HepG2 (cell line): ENCODE measurements at regions not wholly inside any gene's neighbourhood (a gene's known extent, or its start where the extent isn't known, plus 50 kb on each side); places are given as distances from the start of the nearest gene placed in this dataset.
A peak's percentile ranks its signal among the peaks of the same experiment; 100 is the strongest.

Experiments used
- ATAC-seq: fragments of 200-7000 bp; cut with Tn5 transposase; 3 replicates; pipeline ENCODE4 v1.9.1; 2020; ENCODE audit warnings: mild to moderate bottlenecking, moderate library complexity
- BruUV-seq: library from RNA; stranded (reverse); fragments of 400-500 nt; replicated peaks from 2 replicates; lab custom pipeline; 2021; lab: Mats Ljungman, UMichigan
- CTCF ChIA-PET: fragments of 300-600 bp; formaldehyde crosslinking; extraction: SDS; loops from one replicate; lab custom pipeline; 2021; ENCODE audit warnings: low total read pairs, inconsistent platforms, low intra/inter-chr PET ratio; lab: Yijun Ruan, JAX
- POLR2A ChIA-PET: fragments of 350-600 bp; sonication (Branson Sonifier 250); formaldehyde crosslinking; loops from one replicate; lab custom pipeline; 2020; ENCODE audit warnings: antibody characterized with exemption, inconsistent platforms; lab: Yijun Ruan, JAX
- DNase-seq: peaks from one replicate; pipeline ENCODE4 v3.0.0-alpha.2; 2015; ENCODE audit warnings: low spot score
- FAIRE-seq: peaks from 3 replicates; lab custom pipeline; 2011; peaks lifted over from hg19 to GRCh38; lab: Jason Lieb, UNC
- H2AFZ ChIP-seq: one replicate; pipeline ENCODE4 v1.6.1; 2011; ENCODE audit warnings: low read length, inconsistent platforms
- H3K27ac ChIP-seq: fragments of 300-600 bp; 3 replicates; pipeline ENCODE4 v1.8.0; 2011; ENCODE audit warnings: mixed run types, mild to moderate bottlenecking, mixed read lengths, low read length, inconsistent platforms; ENCODE audit not compliant: insufficient read depth; ENCODE audit errors: extremely low read length
- H3K27me3 ChIP-seq, 2 experiments: fragments of 200-600 bp in 1 of 2; 2 replicates in 1 of 2; 3 replicates in 1 of 2; pipeline versions ENCODE4 v1.6.0 to v1.8.0; 2011; ENCODE audit warnings: low read length in 2 of 2, mild to moderate bottlenecking in 2 of 2, moderate library complexity in 2 of 2, inconsistent platforms in 1 of 2; ENCODE audit not compliant: insufficient read depth in 2 of 2, control insufficient read depth in 1 of 2
- H3K36me3 ChIP-seq, 2 experiments: fragments of 200-600 bp in 1 of 2; replicated peaks in 1 of 2; 2 replicates in 1 of 2; 3 replicates in 1 of 2; pipeline versions ENCODE4 v1.5.1 to v1.8.0; 2011; ENCODE audit warnings: low read length in 2 of 2, inconsistent platforms in 1 of 2; ENCODE audit not compliant: insufficient read depth in 2 of 2, control insufficient read depth in 1 of 2
- H3K4me1 ChIP-seq: 2 replicates; pipeline ENCODE4 v1.5.1; 2012; ENCODE audit warnings: low read length, inconsistent platforms; ENCODE audit not compliant: insufficient read depth
- H3K4me2 ChIP-seq: 2 replicates; pipeline ENCODE4 v1.6.0; 2011; ENCODE audit warnings: low read depth, low read length, inconsistent platforms
- H3K4me3 ChIP-seq, 3 experiments: fragments of 200-600 bp in 1 of 3; sonication (generic), shearing (Covaris generic) in 1 of 3; replicated peaks in 1 of 3; 2 replicates each; pipeline ENCODE4 v1.5.1; 2011 to 2016; ENCODE audit warnings: low read length in 3 of 3, inconsistent platforms in 2 of 3, low read depth in 2 of 3, mild to moderate bottlenecking in 2 of 3, control low read depth in 1 of 3, mixed read lengths in 1 of 3; ENCODE audit not compliant: insufficient read depth in 1 of 3
- H3K79me2 ChIP-seq: one replicate; pipeline ENCODE4 v1.6.1; 2011; ENCODE audit warnings: low read length, inconsistent platforms; ENCODE audit not compliant: insufficient read depth
- H3K9ac ChIP-seq: 2 replicates; pipeline ENCODE4 v1.6.0; 2011; ENCODE audit warnings: mild to moderate bottlenecking, low read depth, low read length, inconsistent platforms; ENCODE audit not compliant: insufficient read depth
- H3K9me3 ChIP-seq: 2 replicates; pipeline ENCODE4 v1.5.1; 2012; ENCODE audit warnings: mild to moderate bottlenecking, low read length
- H4K20me1 ChIP-seq: 2 replicates; pipeline ENCODE4 v1.6.0; 2011; ENCODE audit warnings: inconsistent platforms, mild to moderate bottlenecking, low read length, moderate library complexity; ENCODE audit not compliant: insufficient read depth
- ATF1 ChIP-seq: IDR thresholded peaks from 2 replicates; pipeline ENCODE4 v1.6.1; 2016; ENCODE audit warnings: mild to moderate bottlenecking, control low read depth
- ATF7 ChIP-seq, 2 experiments: fragments of 450-650 bp in 1 of 2; sonication (generic) in 1 of 2; formaldehyde crosslinking in 1 of 2; IDR thresholded peaks; 2 replicates each; pipeline versions ENCODE4 v1.4.0 to v1.6.1; 2016 to 2020; ENCODE audit warnings: antibody characterized with exemption in 1 of 2, mild to moderate bottlenecking in 1 of 2, missing genetic modification reagents in 1 of 2
- ATF7-NPFF ChIP-seq: sonication (generic); formaldehyde crosslinking; IDR thresholded peaks from 2 replicates; pipeline ENCODE4 v1.8.1; 2023; ENCODE audit warnings: mild to moderate bottlenecking, low read depth, missing genetic modification reagents, moderate library complexity
- BRD4 ChIP-seq: sonication (generic); formaldehyde crosslinking; IDR thresholded peaks from 2 replicates; pipeline ENCODE4 v1.4.0; 2020; ENCODE audit warnings: missing genetic modification reagents
- CREB1 ChIP-seq, 2 experiments: fragments of 450-650 bp in 1 of 2; IDR thresholded peaks; 2 replicates each; pipeline ENCODE4 v1.6.1; 2016 to 2017; ENCODE audit warnings: control low read depth in 1 of 2, mild to moderate bottlenecking in 1 of 2, missing compliant biosample characterization in 1 of 2, missing genetic modification characterization in 1 of 2
- GFI1 ChIP-seq: sonication (generic); formaldehyde crosslinking; IDR thresholded peaks from 2 replicates; pipeline ENCODE4 v1.5.0; 2020; ENCODE audit warnings: missing genetic modification reagents, mild to moderate bottlenecking, borderline replicate concordance
- HHEX ChIP-seq: IDR thresholded peaks from 2 replicates; pipeline ENCODE4 v1.6.1; 2016; ENCODE audit warnings: control low read depth
- SIN3B ChIP-seq: fragments of 150-350 bp; IDR thresholded peaks from 2 replicates; pipeline ENCODE4 v1.6.1; 2014; ENCODE audit warnings: low read length
- ZBTB8A ChIP-seq: sonication (generic); formaldehyde crosslinking; IDR thresholded peaks from 2 replicates; pipeline ENCODE4 v1.4.0; 2020; ENCODE audit warnings: mild to moderate bottlenecking, low read depth, missing genetic modification reagents, borderline replicate concordance
- ZNF251 ChIP-seq: sonication (generic); formaldehyde crosslinking; IDR thresholded peaks from 2 replicates; pipeline ENCODE4 v1.9.0; 2021; ENCODE audit warnings: mild to moderate bottlenecking, missing genetic modification reagents
- WGBS: methylation state at CpG from one replicate; pipeline ENCODE4 v1.1.6; 2017; ENCODE audit warnings: low lambda C conversion rate; 5-methylcytosine and 5-hydroxymethylcytosine counted together
- in situ Hi-C: cut with HindIII; loops from 2 replicates; pipeline ENCODE4 v1.10.0; 2017; ENCODE audit warnings: low pct_unique_long_range_greater_than_20kb; ENCODE audit not compliant: extremely low pct_ligation_motif_present
- intact Hi-C: fragments of 100-400 bp; cut with micrococcal nuclease; formaldehyde crosslinking; loops from one replicate; pipeline ENCODE4 v1.10.0; 2022; ENCODE audit not compliant: unreplicated experiment
- TF ChIP-seq, protein P1 (sequence below), 2 experiments: sonication (generic) in 1 of 2; formaldehyde crosslinking in 1 of 2; IDR thresholded peaks; 2 replicates each; pipeline versions ENCODE4 v1.5.1 to v1.6.1; 2011 to 2020; ENCODE audit warnings: borderline replicate concordance in 1 of 2, low read depth in 1 of 2, low read length in 1 of 2, mild to moderate bottlenecking in 1 of 2, missing genetic modification reagents in 1 of 2, moderate library complexity in 1 of 2
- TF ChIP-seq, protein P2 (sequence below): sonication (generic); formaldehyde crosslinking; IDR thresholded peaks from 2 replicates; pipeline ENCODE4 v1.8.1; 2023; ENCODE audit warnings: missing genetic modification reagents, mild to moderate bottlenecking, borderline replicate concordance
- TF ChIP-seq, protein P3 (sequence below): sonication (generic); formaldehyde crosslinking; IDR thresholded peaks from 2 replicates; pipeline ENCODE4 v1.4.0; 2020; ENCODE audit warnings: missing genetic modification reagents, mild to moderate bottlenecking, borderline replicate concordance

DNA sequence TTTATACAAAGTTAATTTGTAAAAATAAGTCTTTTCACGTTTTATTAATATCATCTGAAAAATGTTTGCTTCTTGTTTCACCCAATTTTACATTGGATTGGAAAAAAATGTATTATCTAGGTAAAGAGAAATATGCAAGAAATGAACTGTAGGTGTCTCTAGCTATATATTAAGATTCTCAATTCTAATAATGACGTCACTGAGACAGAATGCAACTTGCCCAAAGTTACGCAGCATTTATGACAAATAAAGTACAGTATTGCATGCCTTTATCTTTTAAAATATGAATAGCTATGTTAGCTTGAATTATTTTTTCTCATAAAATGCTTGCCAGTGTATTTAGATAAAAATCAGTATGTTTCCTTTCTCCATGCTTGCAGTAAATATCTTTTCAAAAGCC, 728.8 kb downstream of the RERGL start:
- H3K4me2 ChIP-seq = no peak overlapping the region
- FAIRE-seq = no peak
- no TSS peak for BruUV-seq
- H2AFZ ChIP-seq = no peak overlapping the region
- no peak overlapping the region for H3K27ac ChIP-seq
- ChIA-PET POLR2A (no interaction called here), CTCF (no interaction called here)
- WGBS = 17% methylated on average over 3 of the region's 3 CpGs
- H3K9ac ChIP-seq = no peak overlapping the region
- TF ChIP-seq GFI1 (CRISPR knock-in tag) (no peak), ATF1 (CRISPR knock-in tag) (no peak), ZBTB8A (CRISPR knock-in tag) (no peak), ATF7-NPFF (CRISPR knock-in tag) (no peak), SIN3B (no peak), ZNF251 (CRISPR knock-in tag) (no peak), HHEX (CRISPR knock-in tag) (no peak), CREB1 (IDR thresholded peaks at IDR 0.05) (peak; percentile 90), CREB1 (CRISPR knock-in tag; IDR thresholded peaks at IDR 0.05) (no peak), BRD4 (CRISPR knock-in tag) (no peak), ATF7 (IDR thresholded peaks at IDR 0.05) (peak; percentile 95), ATF7 (CRISPR knock-in tag; IDR thresholded peaks at IDR 0.05) (no peak)
- TF ChIP-seq, protein P1, sequence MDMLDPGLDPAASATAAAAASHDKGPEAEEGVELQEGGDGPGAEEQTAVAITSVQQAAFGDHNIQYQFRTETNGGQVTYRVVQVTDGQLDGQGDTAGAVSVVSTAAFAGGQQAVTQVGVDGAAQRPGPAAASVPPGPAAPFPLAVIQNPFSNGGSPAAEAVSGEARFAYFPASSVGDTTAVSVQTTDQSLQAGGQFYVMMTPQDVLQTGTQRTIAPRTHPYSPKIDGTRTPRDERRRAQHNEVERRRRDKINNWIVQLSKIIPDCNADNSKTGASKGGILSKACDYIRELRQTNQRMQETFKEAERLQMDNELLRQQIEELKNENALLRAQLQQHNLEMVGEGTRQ (IDR thresholded peaks at IDR 0.05; ENCODE audit: low read depth, low read length) = no peak
- TF ChIP-seq, protein P1 (CRISPR knock-in tag; IDR thresholded peaks at IDR 0.05; ENCODE audit: borderline replicate concordance) = no peak
- TF ChIP-seq, protein P2, sequence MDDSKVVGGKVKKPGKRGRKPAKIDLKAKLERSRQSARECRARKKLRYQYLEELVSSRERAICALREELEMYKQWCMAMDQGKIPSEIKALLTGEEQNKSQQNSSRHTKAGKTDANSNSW (CRISPR knock-in tag) = no peak
- TF ChIP-seq, protein P3, sequence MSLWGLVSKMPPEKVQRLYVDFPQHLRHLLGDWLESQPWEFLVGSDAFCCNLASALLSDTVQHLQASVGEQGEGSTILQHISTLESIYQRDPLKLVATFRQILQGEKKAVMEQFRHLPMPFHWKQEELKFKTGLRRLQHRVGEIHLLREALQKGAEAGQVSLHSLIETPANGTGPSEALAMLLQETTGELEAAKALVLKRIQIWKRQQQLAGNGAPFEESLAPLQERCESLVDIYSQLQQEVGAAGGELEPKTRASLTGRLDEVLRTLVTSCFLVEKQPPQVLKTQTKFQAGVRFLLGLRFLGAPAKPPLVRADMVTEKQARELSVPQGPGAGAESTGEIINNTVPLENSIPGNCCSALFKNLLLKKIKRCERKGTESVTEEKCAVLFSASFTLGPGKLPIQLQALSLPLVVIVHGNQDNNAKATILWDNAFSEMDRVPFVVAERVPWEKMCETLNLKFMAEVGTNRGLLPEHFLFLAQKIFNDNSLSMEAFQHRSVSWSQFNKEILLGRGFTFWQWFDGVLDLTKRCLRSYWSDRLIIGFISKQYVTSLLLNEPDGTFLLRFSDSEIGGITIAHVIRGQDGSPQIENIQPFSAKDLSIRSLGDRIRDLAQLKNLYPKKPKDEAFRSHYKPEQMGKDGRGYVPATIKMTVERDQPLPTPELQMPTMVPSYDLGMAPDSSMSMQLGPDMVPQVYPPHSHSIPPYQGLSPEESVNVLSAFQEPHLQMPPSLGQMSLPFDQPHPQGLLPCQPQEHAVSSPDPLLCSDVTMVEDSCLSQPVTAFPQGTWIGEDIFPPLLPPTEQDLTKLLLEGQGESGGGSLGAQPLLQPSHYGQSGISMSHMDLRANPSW (CRISPR knock-in tag) = no peak
- no peak overlapping the region for H3K4me3 ChIP-seq
- no peaks in the 10 kb centered on the region for H3K36me3 ChIP-seq
- ATAC-seq = no peak
- in situ Hi-C loops (no loop called here), intact Hi-C loops (no loop called here)
- DNase-seq = no peak
- H4K20me1 ChIP-seq = no peaks in the 10 kb centered on the region
- peaks cover 24% of the 10 kb centered on the region for H3K9me3 ChIP-seq
- H3K27me3 ChIP-seq = no peaks in the 10 kb centered on the region
- no peaks in the 10 kb centered on the region for H3K79me2 ChIP-seq
- no peaks in the 10 kb centered on the region for H3K4me1 ChIP-seq
